ENCODE measurements at regions not wholly inside any gene's neighbourhood (a gene's known extent, or its start where the extent isn't known, plus 50 kb on each side); places are given as distances from the start of the nearest gene placed in this dataset.

DNA sequence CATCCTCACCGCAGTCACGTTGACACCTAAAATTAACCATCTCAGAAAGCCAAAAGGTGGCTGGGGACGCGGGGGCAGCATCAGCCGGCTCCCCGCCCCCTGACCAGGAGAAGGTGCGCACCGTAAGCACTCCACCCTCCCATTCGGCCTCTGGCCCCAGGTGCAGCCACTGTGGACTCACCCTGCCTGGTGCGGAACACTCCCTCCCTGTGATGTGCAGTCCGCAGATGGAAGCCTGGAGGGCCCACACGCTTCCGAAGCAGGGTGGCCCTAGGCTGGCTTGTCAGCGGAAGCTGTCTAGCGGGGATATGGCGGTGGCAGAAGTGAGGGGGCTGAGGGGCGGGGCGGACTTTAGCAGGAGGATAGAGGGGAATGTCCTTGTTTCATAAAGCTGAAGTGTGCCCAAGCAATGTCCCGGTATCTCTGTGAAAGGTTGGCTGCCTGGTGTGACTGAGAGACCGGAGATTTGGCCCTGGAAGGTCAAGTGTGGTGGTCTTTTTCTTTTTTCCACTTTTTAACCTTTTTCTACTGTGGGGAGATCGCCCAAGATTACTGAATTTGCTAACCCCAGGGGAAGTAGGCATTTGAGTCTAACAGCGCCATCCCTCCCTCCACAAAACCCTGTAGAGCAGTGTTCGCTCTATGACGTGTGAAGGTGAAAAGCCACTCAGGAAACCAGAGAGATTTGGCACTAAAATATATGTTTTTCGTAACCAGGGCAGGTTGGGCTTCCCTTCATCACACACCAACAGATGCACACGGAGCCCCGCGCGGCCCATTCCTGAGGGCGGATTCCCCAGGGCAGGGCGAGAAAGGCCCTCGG, 74.7 kb downstream of the CXCL12 start (continued):
- TF ChIP-seq, protein P1, sequence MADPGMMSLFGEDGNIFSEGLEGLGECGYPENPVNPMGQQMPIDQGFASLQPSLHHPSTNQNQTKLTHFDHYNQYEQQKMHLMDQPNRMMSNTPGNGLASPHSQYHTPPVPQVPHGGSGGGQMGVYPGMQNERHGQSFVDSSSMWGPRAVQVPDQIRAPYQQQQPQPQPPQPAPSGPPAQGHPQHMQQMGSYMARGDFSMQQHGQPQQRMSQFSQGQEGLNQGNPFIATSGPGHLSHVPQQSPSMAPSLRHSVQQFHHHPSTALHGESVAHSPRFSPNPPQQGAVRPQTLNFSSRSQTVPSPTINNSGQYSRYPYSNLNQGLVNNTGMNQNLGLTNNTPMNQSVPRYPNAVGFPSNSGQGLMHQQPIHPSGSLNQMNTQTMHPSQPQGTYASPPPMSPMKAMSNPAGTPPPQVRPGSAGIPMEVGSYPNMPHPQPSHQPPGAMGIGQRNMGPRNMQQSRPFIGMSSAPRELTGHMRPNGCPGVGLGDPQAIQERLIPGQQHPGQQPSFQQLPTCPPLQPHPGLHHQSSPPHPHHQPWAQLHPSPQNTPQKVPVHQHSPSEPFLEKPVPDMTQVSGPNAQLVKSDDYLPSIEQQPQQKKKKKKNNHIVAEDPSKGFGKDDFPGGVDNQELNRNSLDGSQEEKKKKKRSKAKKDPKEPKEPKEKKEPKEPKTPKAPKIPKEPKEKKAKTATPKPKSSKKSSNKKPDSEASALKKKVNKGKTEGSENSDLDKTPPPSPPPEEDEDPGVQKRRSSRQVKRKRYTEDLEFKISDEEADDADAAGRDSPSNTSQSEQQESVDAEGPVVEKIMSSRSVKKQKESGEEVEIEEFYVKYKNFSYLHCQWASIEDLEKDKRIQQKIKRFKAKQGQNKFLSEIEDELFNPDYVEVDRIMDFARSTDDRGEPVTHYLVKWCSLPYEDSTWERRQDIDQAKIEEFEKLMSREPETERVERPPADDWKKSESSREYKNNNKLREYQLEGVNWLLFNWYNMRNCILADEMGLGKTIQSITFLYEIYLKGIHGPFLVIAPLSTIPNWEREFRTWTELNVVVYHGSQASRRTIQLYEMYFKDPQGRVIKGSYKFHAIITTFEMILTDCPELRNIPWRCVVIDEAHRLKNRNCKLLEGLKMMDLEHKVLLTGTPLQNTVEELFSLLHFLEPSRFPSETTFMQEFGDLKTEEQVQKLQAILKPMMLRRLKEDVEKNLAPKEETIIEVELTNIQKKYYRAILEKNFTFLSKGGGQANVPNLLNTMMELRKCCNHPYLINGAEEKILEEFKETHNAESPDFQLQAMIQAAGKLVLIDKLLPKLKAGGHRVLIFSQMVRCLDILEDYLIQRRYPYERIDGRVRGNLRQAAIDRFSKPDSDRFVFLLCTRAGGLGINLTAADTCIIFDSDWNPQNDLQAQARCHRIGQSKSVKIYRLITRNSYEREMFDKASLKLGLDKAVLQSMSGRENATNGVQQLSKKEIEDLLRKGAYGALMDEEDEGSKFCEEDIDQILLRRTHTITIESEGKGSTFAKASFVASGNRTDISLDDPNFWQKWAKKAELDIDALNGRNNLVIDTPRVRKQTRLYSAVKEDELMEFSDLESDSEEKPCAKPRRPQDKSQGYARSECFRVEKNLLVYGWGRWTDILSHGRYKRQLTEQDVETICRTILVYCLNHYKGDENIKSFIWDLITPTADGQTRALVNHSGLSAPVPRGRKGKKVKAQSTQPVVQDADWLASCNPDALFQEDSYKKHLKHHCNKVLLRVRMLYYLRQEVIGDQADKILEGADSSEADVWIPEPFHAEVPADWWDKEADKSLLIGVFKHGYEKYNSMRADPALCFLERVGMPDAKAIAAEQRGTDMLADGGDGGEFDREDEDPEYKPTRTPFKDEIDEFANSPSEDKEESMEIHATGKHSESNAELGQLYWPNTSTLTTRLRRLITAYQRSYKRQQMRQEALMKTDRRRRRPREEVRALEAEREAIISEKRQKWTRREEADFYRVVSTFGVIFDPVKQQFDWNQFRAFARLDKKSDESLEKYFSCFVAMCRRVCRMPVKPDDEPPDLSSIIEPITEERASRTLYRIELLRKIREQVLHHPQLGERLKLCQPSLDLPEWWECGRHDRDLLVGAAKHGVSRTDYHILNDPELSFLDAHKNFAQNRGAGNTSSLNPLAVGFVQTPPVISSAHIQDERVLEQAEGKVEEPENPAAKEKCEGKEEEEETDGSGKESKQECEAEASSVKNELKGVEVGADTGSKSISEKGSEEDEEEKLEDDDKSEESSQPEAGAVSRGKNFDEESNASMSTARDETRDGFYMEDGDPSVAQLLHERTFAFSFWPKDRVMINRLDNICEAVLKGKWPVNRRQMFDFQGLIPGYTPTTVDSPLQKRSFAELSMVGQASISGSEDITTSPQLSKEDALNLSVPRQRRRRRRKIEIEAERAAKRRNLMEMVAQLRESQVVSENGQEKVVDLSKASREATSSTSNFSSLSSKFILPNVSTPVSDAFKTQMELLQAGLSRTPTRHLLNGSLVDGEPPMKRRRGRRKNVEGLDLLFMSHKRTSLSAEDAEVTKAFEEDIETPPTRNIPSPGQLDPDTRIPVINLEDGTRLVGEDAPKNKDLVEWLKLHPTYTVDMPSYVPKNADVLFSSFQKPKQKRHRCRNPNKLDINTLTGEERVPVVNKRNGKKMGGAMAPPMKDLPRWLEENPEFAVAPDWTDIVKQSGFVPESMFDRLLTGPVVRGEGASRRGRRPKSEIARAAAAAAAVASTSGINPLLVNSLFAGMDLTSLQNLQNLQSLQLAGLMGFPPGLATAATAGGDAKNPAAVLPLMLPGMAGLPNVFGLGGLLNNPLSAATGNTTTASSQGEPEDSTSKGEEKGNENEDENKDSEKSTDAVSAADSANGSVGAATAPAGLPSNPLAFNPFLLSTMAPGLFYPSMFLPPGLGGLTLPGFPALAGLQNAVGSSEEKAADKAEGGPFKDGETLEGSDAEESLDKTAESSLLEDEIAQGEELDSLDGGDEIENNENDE (IDR thresholded peaks at IDR 0.05; ENCODE audit: insufficient replicate concordance, low read length) = no peak
- TF ChIP-seq TCF12 (IDR thresholded peaks at IDR 0.05; ENCODE audit: low read depth, low read length) (no peak), MAX (IDR thresholded peaks at IDR 0.05) (no peak), HDAC6 (IDR thresholded peaks at IDR 0.05; ENCODE audit: low read depth, low read length) (no peak), CREB1 (IDR thresholded peaks at IDR 0.05) (no peak), CHD2 (IDR thresholded peaks at IDR 0.05; ENCODE audit: low read length) (no peak), SIX5 (IDR thresholded peaks at IDR 0.05; ENCODE audit: low read depth, low read length) (no peak), SP1 (IDR thresholded peaks at IDR 0.05; ENCODE audit: low read depth, low read length) (no peak), E2F6 (IDR thresholded peaks at IDR 0.05) (no peak), RNF2 (IDR thresholded peaks at IDR 0.05; ENCODE audit: borderline replicate concordance, low read depth, low read length, missing control alignments, poor library complexity, severe bottlenecking) (no peak)

Data from H1 (cell line).